ENCODE measurements at regions not wholly inside any gene's neighbourhood (a gene's known extent, or its start where the extent isn't known, plus 50 kb on each side); places are given as distances from the start of the nearest gene placed in this dataset.

DNA sequence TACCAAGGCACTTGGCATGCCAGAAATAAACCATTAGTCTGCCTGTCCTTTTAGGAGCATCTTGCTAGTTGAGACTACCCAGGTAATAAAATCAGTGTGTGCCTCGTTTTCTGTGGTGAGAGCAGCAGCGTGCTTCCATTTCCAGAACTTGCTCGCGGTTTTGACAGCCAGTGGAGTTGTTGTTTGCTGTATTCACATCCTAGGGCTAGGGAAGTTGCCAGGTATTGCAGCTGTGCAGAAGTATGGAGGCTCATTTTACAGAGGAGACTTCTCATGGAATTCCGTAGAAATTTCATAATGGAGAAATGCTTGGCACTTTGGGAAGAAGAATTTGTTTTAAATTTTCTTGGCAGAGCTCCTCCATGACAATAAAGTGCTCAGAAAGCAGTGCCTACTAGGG is 1355.1 kb upstream of the ZEB2 start:
- no peak for TF ChIP-seq POLR2A (IDR thresholded peaks at IDR 0.05)
- TF ChIP-seq, protein P1, sequence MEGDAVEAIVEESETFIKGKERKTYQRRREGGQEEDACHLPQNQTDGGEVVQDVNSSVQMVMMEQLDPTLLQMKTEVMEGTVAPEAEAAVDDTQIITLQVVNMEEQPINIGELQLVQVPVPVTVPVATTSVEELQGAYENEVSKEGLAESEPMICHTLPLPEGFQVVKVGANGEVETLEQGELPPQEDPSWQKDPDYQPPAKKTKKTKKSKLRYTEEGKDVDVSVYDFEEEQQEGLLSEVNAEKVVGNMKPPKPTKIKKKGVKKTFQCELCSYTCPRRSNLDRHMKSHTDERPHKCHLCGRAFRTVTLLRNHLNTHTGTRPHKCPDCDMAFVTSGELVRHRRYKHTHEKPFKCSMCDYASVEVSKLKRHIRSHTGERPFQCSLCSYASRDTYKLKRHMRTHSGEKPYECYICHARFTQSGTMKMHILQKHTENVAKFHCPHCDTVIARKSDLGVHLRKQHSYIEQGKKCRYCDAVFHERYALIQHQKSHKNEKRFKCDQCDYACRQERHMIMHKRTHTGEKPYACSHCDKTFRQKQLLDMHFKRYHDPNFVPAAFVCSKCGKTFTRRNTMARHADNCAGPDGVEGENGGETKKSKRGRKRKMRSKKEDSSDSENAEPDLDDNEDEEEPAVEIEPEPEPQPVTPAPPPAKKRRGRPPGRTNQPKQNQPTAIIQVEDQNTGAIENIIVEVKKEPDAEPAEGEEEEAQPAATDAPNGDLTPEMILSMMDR (IDR thresholded peaks at IDR 0.05): no peak

All from testis (tissue), 2 donors.